Heart left ventricle (tissue), 13 donors: ENCODE measurements at regions not wholly inside any gene's neighbourhood (a gene's known extent, or its start where the extent isn't known, plus 50 kb on each side); places are given as distances from the start of the nearest gene placed in this dataset.

Experiments
- CTCF ChIP-seq, 12 donors: fragments of 200-600 bp; sonication (generic) in 4 of 12; IDR thresholded peaks; one replicate each; pipeline versions ENCODE4 v1.5.0 to v1.8.0; 2018 to 2022; ENCODE audit warnings: antibody characterized with exemption in 12 of 12, mild to moderate bottlenecking in 5 of 12
- POLR2A ChIP-seq, 2 donors: fragments of 450-650 bp; IDR thresholded peaks; one replicate each; pipeline ENCODE4 v1.6.1; 2017; ENCODE audit warnings: antibody characterized with exemption in 2 of 2, mild to moderate bottlenecking in 2 of 2, moderate library complexity in 2 of 2
- donor health status: ischemic (EF 13 %, LVEDD 7.1; RV severe dilation, severe dysfunction).
- donor health status: DM: no; HTN: yes; CAD: no.
- donor health status: DM: no; HTN: no; CAD: no.
- donor health status: ischemic (EF 25% LVEDD 6.9; RV normal size, moderate dysfunction).
- donor health status: ischemic (EF 25% LVEDD 5.7; RV mildly dilated, moderate dysfunction).
- donor health status: ischemic (EF 35%, LVEDD 5.7; RV mildly dilated, moderate dysfunction).
- donor health status: nonischemic (EF 11% LVEDD 7.7; RV severe dilation, severe dysfunction).
- donor health status: DM: yes; HTN: yes; CAD: no.
- donor health status: PGD.
- donor health status: ischemic (EF 29% LVEDD 5.4; RV normal size, mild dysfunction).
- donor health status: nonischemic (EF 23%, LVEDD 6.1; RV moderate dilation, normal function).

- TF ChIP-seq CTCF (IDR thresholded peaks at IDR 0.05): no peak
- no peak for TF ChIP-seq POLR2A (IDR thresholded peaks at IDR 0.05)
Measured at GRCh38 chr13:18943721-18944391, 237.8 kb downstream of the TUBA3C start.
